Activated CD4-positive, CD25-positive, alpha-beta regulatory T cell treated with anti-CD3 and anti-CD28 coated beads, Interleukin-2, amount 50 U/mL, for 24 hours (primary cell): ENCODE measurements at regions not wholly inside any gene's neighbourhood (a gene's known extent, or its start where the extent isn't known, plus 50 kb on each side); places are given as distances from the start of the nearest gene placed in this dataset.
"Not testable (repeated sequence)": the region's sequence is repeated elsewhere in the genome, so short reads cannot be mapped to it uniquely, and the experiment has no call there.

ENCODE experiments used
- ATAC-seq, 2 donors: fragments of 150-1000 bp; cut with Tn5 transposase; one replicate each; pipeline ENCODE4 v1.10.0; 2021; ENCODE audit warnings: mild to moderate bottlenecking in 1 of 2, moderate library complexity in 1 of 2

- no peak for ATAC-seq
Observed at GRCh38 chr18:42334931-42335330, 379.9 kb downstream of the PIK3C3 start.

DNA sequence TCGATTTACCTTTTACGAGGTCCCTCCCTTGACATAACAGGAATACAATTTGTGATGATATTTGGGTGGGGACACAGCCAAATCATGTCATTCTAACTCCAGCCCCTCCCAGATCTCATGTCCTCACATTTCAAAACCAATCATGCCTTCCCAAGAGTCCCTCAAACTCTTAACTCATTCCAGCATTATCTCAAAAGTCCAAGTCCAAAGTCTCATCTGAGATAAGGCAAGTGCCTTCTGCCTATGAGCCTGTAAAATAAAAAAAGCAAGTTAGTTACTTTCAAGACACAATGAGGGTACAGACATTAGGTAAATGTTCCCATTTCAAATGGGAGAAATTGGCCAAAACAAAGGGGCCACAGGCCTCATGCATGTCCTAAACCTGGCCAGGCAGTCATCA is 381.1 kb downstream of the PIK3C3 start:
- no peak for ATAC-seq

DNA sequence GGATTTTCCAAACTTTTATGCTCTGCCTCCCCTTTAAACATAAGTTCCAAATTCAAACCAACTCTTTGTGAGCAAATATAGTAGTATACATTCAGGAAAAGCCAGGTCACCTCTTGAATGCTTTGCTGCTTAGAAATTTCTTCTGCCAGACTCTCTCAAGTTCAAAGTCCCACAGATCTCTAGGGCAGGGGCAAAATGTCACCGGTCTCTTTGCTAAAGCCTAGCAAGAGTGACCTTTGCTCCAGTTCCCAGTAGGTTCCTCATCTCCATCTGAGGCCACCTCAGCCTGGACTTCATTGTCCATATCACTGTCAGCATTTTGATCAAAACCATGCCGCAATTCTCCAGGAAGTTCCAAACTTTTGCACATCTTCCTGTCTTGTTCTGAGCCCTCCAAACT is 382.3 kb downstream of the PIK3C3 start:
- not testable (repeated sequence) for ATAC-seq

DNA sequence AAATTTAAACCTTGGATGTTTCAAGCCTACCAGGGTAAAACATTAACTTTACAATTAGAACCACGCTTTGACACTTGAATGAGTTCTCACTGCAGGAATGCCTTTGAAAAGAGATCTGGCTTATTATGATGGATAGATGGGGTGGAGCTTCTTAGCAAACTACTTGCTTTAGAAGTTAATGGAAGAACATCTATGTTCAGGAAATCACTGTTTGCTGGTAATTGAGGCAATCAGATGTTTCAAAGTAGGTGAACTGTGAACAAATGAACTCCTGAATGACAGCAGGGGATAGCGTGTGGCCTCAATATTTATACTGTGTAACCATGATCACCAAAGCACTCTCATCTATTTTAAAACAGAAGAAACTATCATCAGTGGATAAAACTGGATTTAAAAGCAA is 383.6 kb downstream of the PIK3C3 start:
- ATAC-seq, result no peak

DNA sequence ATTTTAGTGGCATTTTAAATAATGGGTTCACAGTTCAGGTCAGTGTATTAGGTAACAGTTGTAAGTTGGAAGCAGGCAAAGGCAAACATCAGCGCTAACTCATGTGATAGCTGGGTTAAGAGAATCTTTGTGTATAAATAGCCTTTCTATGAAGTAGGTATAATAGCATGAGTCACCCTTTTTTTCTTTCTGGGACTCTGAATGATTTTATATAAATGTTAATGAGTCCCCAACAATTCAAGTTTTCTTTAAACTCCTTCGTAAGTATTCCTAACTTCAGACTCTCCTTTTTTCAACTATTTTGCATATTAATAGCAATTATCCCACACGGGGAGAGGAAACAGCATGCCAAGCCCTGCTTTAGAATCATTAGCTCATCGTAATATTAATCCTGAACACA is 384.3 kb downstream of the PIK3C3 start:
- no peak for ATAC-seq

DNA sequence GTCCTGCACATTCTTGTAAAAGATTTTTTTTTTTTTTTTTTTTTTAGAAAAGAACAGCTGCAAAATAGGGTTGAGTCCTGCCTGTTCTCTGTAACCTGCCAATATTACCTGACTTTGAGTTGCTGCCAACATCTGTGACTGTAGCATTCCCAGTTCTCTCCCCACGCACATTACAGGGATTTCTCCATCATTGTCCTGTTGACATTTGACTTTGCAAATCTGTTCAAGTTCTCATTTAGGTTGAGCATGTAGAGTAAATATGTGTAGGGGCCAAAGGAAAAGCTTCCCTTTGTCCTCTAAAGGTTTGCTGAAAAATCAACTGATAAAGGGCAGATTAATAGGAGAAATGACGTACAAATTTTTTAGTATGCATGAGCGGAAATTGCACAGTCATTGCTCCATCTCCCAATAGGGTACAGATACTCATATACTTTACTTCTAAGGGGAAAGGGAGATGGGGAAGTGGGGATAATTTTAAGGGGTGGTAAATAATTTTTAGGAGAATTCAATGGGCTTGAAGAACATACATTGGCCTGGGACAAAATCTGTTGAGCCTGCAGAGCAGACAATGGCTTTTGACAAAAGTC is 385.5 kb downstream of the PIK3C3 start:
- no peak for ATAC-seq

DNA sequence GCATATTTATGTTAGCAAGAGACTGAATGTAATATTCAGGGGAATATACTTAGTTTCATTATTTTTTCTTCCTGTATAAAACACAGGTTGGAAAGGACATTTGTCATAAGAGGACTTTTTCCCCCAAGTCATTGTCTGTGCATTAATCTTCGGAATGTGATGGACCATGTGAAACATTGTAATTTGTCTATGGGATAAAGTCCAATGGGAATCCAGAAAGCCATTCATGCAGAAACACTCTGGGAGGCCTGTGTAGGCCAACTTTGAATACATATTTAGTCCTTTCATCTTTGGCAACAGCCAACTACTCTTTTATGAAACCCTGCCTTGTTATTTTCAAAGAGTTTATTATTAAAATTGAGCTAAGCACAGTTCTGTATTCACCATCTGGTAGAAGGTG is 386.4 kb downstream of the PIK3C3 start:
- no peak for ATAC-seq

DNA sequence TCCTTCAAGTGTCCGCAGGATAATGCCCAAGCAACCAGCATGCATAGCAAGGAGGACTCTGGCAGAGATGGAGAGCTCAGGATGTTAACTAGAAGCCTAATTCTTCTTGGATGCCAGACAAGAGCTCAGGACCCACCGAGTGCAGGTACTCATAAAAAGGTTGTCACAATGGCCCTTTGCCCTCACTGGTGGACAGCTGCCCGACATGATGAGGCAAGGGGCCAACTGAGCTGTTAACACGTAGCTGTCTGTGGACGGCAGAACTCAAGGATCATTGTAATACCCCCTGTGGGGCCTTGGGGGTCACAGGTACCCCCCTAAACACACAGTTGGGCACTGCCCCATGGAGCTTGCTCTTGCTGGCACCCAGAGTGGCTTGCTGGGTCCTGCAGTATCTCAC is 393.7 kb downstream of the PIK3C3 start:
- ATAC-seq, result no peak

- no peak for ATAC-seq
Observed at GRCh38 chr18:42351455-42351854, 396.4 kb downstream of the PIK3C3 start.

- ATAC-seq, result no peak
Observed at GRCh38 chr18:42360716-42361115, 405.7 kb downstream of the PIK3C3 start.

DNA sequence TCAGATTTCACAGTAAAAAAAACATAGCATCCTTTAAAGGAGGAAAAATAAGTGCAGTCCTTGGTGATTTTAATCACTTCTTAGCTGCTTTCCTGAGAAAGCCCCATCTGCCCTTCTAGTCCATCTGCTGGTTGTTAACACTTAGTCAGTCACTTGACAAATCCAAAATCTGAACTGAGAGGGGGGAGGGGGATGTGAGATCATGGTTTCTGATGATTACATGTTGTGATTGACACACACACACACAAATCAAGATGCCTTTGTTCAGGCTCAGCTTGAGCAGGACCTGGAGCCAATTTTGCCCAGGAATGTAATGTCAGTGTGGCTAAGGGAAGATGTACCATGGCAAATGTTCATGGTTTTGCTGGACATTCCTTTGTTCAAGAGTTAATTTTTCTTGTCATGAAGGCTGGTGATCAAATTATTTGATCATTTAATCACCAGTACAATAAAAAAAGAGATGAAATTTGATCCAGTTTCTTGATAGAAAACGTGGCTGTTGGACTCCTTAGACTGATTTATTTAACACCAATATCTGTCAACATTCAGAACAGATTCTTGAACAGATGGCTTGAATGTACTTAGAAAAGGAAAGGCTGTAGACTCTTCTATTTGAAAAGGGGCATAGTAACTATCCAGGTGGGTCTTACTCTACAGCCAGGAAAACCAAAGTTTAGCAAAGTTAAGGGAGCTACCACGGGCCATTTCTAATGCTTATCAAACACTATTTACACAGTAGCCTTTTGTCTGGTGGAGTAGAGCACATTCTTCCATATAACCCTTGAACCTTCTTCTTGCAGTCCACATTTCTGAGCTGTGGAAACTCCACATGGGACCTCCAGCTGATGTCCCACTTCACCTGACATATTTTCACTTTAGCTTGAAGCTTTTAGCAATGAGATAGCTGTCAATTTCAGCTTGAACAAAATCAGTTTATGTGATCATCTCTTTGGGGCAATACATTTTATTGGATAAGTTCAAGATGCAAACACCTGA is 408.7 kb downstream of the PIK3C3 start:
- no peak for ATAC-seq

DNA sequence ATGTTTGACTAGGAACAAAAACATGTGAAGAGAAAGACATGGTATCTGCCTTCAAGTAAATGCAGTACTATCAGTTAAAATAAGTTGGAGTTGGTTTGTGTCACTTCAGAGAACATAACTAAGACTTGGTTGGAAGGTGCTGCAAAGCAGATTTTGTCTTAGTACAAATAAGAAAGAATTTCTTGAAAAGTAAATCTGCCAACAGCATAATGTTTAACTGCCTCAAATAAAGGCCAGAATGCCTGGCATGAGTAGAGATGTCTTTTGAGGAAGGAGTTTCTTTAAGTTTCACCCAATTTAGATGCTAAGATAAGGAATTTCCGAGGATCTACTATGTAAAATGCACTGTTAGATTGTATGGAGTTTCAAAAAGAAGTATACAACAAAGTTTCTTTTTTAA is 409.7 kb downstream of the PIK3C3 start:
- ATAC-seq, result no peak

- ATAC-seq, result no peak
Observed at GRCh38 chr18:42365591-42365990, 410.6 kb downstream of the PIK3C3 start.

DNA sequence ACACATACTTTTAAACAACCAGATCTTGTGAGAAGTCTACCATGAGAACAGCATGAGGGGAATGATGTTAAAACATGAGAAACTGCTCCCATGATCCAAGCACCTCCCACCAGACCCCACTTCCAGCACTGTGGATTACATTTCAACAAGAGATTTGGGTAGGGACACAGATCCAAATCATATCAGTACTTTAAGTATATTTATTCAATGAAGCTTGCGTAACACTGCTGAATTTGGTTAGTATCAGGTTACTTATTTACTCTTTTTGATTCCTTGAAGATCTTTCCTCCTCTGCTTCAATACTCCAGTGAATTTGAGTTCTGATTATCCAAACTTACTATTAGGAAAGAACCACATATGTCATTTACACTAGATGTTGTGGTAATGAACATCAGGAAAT is 418.6 kb downstream of the PIK3C3 start:
- no peak for ATAC-seq

GRCh38 chr18:42374961-42375360 is 419.9 kb downstream of the PIK3C3 start:
- ATAC-seq, result no peak

GRCh38 chr18:42378854-42379253 is 423.8 kb downstream of the PIK3C3 start:
- ATAC-seq, result not testable (repeated sequence)

GRCh38 chr18:42381236-42381635 is 426.2 kb downstream of the PIK3C3 start:
- ATAC-seq, result not testable (repeated sequence)

- ATAC-seq, result no peak
Observed at GRCh38 chr18:42392416-42392815, 437.4 kb downstream of the PIK3C3 start.

- ATAC-seq, result no peak
Observed at GRCh38 chr18:42392926-42393325, 437.9 kb downstream of the PIK3C3 start.

- no peak for ATAC-seq
Observed at GRCh38 chr18:42394238-42394637, 439.2 kb downstream of the PIK3C3 start.

- no peak for ATAC-seq
Observed at GRCh38 chr18:42401131-42401673, 446.2 kb downstream of the PIK3C3 start.

- no peak for ATAC-seq
Observed at GRCh38 chr18:42404151-42404550, 449.1 kb downstream of the PIK3C3 start.

- no peak for ATAC-seq
Observed at GRCh38 chr18:42409005-42409404, 454.0 kb downstream of the PIK3C3 start.

- no peak for ATAC-seq
Observed at GRCh38 chr18:42412281-42412680, 457.2 kb downstream of the PIK3C3 start.
